ENCODE measurements at regions not wholly inside any gene's neighbourhood (a gene's known extent, or its start where the extent isn't known, plus 50 kb on each side); places are given as distances from the start of the nearest gene placed in this dataset.

GRCh38 chr13:65309906-65310305 lies 1920.2 kb downstream of the PCDH9 start:
- TF ChIP-seq, protein P1, sequence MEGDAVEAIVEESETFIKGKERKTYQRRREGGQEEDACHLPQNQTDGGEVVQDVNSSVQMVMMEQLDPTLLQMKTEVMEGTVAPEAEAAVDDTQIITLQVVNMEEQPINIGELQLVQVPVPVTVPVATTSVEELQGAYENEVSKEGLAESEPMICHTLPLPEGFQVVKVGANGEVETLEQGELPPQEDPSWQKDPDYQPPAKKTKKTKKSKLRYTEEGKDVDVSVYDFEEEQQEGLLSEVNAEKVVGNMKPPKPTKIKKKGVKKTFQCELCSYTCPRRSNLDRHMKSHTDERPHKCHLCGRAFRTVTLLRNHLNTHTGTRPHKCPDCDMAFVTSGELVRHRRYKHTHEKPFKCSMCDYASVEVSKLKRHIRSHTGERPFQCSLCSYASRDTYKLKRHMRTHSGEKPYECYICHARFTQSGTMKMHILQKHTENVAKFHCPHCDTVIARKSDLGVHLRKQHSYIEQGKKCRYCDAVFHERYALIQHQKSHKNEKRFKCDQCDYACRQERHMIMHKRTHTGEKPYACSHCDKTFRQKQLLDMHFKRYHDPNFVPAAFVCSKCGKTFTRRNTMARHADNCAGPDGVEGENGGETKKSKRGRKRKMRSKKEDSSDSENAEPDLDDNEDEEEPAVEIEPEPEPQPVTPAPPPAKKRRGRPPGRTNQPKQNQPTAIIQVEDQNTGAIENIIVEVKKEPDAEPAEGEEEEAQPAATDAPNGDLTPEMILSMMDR (conservative IDR thresholded peaks at IDR 0.05; ENCODE audit: low read length): no peak
- no peak for TF ChIP-seq EZH2phosphoT487 (IDR thresholded peaks at IDR 0.05; ENCODE audit: borderline replicate concordance)

All from Loucy (cell line).